EL (cell line): ENCODE measurements at regions not wholly inside any gene's neighbourhood (a gene's known extent, or its start where the extent isn't known, plus 50 kb on each side); places are given as distances from the start of the nearest gene placed in this dataset.

Experiments used
- DNase-seq: peaks from one replicate; pipeline ENCODE4 v3.0.0-alpha.2; 2016

- DNase-seq, result no peak
Observed at GRCh38 chr11:111019871-111020670, 225.5 kb upstream of the POU2AF2 start.

GRCh38 chr11:111019451-111019850 lies 226.1 kb upstream of the POU2AF2 start:
- DNase-seq, result no peak

GRCh38 chr11:111018566-111018965 lies 227.0 kb upstream of the POU2AF2 start:
- no peak for DNase-seq

- no peak for DNase-seq
Observed at GRCh38 chr11:111012491-111012890, 233.0 kb upstream of the POU2AF2 start.

DNA sequence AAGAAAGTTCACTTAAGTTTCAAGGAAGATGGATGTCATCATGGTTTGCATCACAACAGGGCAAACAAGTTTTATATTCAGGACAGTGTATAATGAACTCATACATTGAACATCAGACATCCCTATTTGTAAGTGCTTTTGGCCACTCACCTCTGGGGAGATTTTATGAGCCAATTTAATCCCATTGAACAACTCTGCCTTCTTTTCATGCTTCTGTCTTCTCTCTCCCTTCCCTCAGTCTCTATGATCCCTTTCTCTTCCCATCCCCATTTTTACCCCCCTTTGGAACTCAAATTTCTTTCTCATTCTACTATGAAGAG lies 234.3 kb upstream of the POU2AF2 start:
- DNase-seq, result no peak

- no peak for DNase-seq
Observed at GRCh38 chr11:111010391-111011274, 234.9 kb upstream of the POU2AF2 start.

DNA sequence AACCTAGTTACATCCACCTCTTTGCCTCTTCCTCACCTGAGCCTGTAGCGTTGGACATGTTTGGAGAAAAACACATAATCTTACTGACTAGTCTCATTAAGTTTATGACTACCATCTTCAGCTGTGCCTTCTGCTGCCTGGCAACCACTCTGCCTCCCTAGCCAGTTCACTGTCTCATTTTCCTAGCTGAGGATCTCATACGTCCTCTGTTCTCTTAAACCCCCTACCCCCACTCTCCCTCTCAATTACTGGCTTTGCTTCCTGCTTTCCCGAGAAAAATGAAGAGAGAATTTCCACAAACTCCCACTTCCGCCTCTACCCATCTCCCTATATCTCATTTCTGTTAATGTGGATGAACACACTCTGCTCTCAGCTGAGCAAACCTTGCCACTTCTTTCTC lies 239.3 kb upstream of the POU2AF2 start:
- DNase-seq, result no peak

DNA sequence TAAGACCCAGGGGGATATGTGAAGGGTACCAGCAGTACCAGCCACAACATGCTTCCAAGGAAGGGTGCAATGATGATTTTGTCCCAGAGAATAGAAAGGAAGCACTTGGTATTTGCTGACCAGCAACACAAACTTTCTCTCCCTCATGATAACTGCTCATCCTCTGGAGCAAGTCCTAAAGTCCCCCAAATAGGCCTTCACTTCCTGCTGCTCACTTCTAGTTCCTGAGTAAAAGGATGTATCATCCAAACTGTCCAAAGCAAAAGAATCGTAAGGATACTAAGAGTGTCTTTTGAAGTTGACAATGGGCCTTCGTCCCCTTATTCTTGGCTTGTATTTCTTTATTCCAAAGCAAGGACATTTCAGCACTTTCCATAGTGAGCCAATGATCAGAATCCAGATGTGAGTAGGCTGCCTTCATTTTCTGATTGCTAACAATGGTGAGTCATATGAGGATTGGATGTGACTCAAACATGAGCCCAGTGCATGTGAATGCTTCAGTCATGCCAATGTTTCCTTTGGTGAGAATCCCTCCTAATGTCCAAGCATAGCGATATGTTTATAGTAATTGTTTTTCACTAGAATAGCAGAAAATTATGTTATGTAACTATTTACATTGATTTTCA lies 243.4 kb upstream of the POU2AF2 start:
- peak; percentile 70 for DNase-seq

GRCh38 chr11:111001081-111001430 lies 244.5 kb upstream of the POU2AF2 start:
- no peak for DNase-seq

- DNase-seq, result no peak
Observed at GRCh38 chr11:111000400-111001080, 245.0 kb upstream of the POU2AF2 start.

GRCh38 chr11:110992481-110992880 lies 253.0 kb upstream of the POU2AF2 start:
- DNase-seq, result no peak

GRCh38 chr11:110991661-110992355 lies 253.7 kb upstream of the POU2AF2 start:
- no peak for DNase-seq

GRCh38 chr11:110990311-110990710 lies 255.2 kb upstream of the POU2AF2 start:
- no peak for DNase-seq

DNA sequence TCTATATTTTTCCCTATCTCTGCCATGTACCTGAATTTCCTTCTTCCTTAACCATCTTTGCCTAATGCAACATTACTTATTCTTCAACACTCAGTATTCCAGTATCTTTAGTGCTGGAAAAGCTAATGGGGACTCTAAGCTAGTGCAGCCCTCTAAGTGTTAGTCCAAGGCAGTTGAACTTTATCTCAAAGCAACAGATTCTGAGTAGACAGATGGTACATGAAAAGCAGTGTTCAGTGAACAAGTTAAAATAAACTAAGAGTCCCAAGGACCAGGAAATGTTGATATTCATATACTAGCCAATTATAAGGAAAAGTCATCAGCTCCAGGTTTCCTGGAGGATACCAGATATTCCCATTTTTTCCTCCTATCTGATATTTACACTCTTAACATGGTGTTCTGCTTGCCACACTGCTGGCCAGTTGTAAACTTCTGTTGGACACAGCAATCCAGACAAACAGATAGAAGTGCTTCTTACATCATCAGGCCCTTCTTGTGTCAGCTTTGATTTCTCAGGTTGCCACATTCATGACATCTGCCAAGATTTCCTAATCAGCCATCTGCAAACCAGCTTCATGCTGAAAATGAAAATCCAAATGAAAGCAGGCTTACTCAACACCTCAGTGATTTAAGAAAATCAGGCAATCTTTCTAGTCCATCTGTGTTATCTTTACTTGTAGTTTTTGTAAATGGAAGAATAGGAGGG lies 255.9 kb upstream of the POU2AF2 start:
- DNase-seq, result no peak

DNA sequence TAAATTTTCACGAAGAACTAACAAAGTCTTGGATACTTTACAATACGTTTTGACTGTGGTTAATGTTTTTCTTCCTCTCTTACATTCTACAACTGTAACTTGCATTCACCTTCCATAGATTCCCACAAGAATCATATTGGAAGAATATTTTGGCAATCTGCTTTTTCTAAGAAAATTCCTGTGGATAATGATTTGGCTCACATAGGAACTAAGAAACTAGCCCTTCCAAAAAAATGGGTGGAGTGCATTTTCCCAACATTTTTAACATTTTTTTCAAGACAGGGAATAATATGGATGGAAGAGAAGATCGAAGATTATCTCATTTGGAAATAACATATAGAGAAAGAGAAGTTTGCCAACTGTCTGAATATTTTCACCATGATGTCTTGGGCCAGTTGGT lies 256.9 kb upstream of the POU2AF2 start:
- DNase-seq, result no peak

GRCh38 chr11:110986016-110986415 lies 259.5 kb upstream of the POU2AF2 start:
- DNase-seq, result no peak

DNA sequence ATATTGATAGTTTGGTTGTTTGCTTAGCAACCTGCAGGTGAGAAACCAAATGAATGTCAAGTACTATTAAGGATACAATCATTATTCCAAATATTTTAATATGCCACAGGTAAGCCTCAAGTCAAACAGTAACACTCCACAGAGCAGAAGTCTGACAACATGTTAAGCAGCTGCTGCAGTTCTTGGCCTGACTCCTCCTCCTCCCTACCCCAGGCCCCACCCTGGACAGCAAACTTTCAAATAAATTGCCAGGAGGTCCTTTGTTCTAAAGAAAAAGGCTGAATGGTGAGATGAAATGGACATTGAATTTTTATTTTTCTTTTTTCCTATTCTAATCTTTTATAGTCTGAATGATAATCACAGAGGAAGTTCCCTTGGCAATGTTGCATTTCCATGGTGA lies 260.0 kb upstream of the POU2AF2 start:
- no peak for DNase-seq

DNA sequence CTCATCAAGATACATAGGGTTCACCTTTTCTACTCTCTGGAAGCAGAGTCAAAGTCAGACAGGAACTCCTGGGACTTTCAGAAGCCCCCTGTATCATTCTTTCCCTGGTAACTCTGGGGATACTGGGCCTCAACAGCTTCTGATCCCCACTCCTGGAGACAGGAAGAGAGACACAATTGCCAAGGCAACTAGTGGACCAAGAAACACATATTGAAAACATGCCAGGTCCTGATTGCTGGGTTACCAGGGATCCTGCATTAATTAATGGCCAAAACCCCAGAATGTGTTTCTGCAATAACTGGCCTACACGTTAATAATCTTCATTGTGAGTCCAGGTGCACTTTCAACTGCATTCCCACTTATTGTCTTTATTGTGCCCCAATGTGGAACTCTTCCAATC lies 260.8 kb upstream of the POU2AF2 start:
- no peak for DNase-seq

DNA sequence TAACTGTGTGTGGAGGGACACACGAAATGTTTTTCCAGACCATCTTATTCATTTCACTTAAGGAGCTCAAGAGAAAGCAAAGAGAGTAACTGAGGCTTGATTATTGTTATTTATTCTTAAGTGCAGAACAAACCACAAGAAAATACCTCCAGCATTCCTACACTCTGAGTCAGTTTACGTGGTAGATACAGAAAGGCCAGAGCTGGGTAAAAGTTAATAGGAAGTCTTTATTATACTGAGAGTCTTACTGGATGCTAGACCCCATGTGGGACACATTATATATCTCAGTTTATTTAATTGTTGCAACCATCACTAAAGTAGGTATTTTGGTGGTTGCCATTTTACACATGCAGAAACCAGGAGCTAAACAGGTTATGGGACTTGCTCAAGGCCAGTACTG lies 261.4 kb upstream of the POU2AF2 start:
- peak; percentile 48 for DNase-seq

GRCh38 chr11:110982214-110982613 lies 263.3 kb upstream of the POU2AF2 start:
- no peak for DNase-seq

DNA sequence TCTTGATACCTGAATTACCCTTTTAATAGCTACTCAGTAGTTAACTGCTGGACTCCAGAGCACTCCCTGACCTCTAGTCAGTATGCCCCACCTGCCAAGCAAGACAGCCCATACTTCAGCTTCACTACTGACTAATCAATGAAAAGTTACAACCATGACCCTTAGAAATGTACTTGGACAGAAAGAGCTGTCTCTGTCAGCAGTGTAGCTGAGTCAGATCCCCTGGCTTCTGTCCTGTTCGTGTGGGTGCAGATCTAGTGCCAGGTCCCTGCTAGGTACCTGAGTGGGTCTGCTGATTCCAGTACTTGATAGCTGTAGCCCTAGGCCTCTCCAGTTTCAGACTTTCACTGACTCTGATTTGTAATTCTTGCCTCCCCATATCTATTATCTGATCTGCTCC lies 265.8 kb upstream of the POU2AF2 start:
- DNase-seq, result no peak

- no peak for DNase-seq
Observed at GRCh38 chr11:110977661-110978060, 265.4 kb upstream of the ARHGAP20 start.
